ENCODE measurements at regions not wholly inside any gene's neighbourhood (a gene's known extent, or its start where the extent isn't known, plus 50 kb on each side); places are given as distances from the start of the nearest gene placed in this dataset.

DNA sequence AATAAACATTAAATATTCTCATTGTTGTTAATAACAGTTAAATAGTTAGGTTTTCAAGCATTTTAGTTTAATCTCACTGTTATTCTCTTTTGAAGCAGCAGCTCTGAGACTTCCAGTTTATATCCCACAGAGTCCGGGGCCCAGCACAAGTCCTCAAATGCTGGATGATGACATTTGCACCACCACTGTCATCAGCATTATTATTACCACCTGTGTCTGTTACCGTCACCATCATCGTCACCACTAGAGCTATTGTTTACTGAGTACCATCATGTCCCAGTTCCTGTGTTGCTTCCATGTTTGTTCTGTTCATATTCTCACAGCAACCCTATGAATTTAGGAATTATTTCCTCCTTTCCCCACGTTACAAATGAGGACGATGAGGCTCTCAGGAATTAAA lies 169.2 kb upstream of the NR3C1 start:
- no peak for TF ChIP-seq CTCF (IDR thresholded peaks at IDR 0.05; ENCODE audit: low read depth, low read length)
- TF ChIP-seq EZH2phosphoT487 (IDR thresholded peaks at IDR 0.05; ENCODE audit: low read depth), result no peak
